Right cardiac atrium (tissue), 5 donors: ENCODE measurements at regions not wholly inside any gene's neighbourhood (a gene's known extent, or its start where the extent isn't known, plus 50 kb on each side); places are given as distances from the start of the nearest gene placed in this dataset.

Experiments
- ATAC-seq, 2 donors: fragments of 200-7000 bp; cut with Tn5 transposase; one replicate each; pipeline versions ENCODE4 v1.8.0 to v1.9.1; 2020; ENCODE audit warnings: moderate library complexity in 2 of 2, mild to moderate bottlenecking in 1 of 2
- DNase-seq, 3 donors: peaks; one replicate each; pipeline ENCODE4 v3.0.0-alpha.2; 2020
- H3K27ac ChIP-seq: one replicate; pipeline ENCODE4 v1.5.1; 2013; ENCODE audit warnings: mild to moderate bottlenecking, low read length, control low read depth, moderate library complexity
- H3K27me3 ChIP-seq: one replicate; pipeline ENCODE4 v1.6.1; 2013; ENCODE audit not compliant: control insufficient read depth, insufficient read depth
- H3K4me1 ChIP-seq: one replicate; pipeline ENCODE4 v1.6.1; 2013; ENCODE audit warnings: low read length; ENCODE audit not compliant: control insufficient read depth, insufficient read depth
- H3K4me3 ChIP-seq: one replicate; pipeline ENCODE4 v1.5.1; 2013; ENCODE audit warnings: low read length, control low read depth
- H3K9me3 ChIP-seq: one replicate; pipeline ENCODE4 v1.6.1; 2013; ENCODE audit warnings: low read length; ENCODE audit not compliant: control insufficient read depth
- WGBS: extraction: QIAGEN DNeasy Blood & Tissue Kit; methylation state at CpG from one replicate; pipeline ENCODE4 v1.1.7; 2013; 5-methylcytosine and 5-hydroxymethylcytosine counted together
- intact Hi-C, 4 donors: fragments of 100-400 bp; cut with DNase I; formaldehyde crosslinking; loops; one replicate each; pipeline versions ENCODE4 v1.11.0 to v1.14.0; 2022 to 2023
- donor health status: healthy with polysubstance abuse.
- donor health status: DM: no; HTN: yes; CAD: no.
- donor health status: DM: no; HTN: no; CAD: no.
- donor health status: DM: no; HTN: yes; CAD: no; lungs with severe emphysema.
- donor health status: DM: yes; HTN: yes; CAD: no.

DNA sequence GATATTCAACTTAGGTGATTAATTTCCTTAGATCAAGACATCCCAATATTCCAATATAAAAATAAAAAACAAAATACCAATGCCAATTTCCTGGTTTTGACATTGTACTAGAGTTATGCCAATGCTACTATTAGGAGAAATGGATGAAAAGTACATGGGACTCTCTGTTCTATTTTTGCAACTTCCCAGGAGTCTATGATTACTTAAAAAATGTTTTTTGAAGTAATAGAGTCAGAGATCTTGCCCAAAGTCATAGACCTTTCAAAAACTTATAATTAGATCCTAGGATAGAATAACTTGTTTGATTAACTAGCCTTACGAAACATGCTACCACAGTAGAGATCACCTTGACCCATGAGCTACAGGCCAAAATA is 73.6 kb upstream of the MAOA start:
- H3K27me3 ChIP-seq: no peaks in the 10 kb centered on the region
- ATAC-seq (no peak), DNase-seq (no peak)
- WGBS: 96% methylated on average over 1 of the region's 1 CpG
- no peak overlapping the region for H3K27ac ChIP-seq
- H3K9me3 ChIP-seq: no peaks in the 10 kb centered on the region
- intact Hi-C loops: no loop called here
- H3K4me3 ChIP-seq: no peak overlapping the region
- H3K4me1 ChIP-seq: peaks cover 1% of the 10 kb centered on the region

DNA sequence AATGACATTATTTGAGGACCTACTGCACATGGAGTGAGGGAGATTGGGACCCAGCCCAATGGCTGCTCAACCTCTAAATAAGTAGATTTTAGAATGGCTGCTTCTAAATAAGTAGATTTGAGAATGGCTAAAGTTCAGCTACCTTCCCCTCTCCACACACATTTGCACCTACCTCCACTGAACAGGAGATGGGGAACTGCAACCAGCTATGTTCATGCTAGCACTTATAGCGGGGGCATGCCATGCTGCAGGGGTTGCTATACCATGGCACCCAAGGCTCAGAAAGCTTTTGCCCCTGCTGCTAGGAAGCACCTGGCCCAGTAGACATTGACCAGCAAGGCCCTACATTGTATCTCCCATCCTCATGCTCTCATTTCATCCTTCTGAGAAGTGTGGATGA is 70.2 kb upstream of the MAOA start:
- WGBS: 90% methylated on average over 1 of the region's 1 CpG

DNA sequence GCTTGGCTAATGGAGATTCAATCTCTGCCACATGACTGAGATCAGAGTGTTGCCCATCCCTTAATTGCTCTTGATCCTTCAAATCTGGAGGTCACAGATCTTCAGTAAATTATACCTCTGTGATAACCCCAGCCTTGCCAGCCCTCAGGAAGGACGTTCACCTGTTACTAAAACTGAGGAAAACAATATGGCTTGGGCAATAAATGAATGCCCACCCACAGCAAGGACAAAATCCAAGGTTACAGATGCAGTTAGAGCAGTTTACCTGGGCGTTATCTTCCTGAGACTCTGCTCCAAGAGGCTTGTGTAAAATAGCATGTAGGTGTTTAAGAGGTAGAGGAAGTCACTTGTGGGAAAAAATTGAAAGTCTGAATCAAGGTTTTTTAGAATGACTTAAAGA is 69.3 kb upstream of the MAOA start:
- H3K27ac ChIP-seq: no peak overlapping the region
- ATAC-seq (no peak), DNase-seq (no peak)
- WGBS: 81% methylated on average over 2 of the region's 2 CpGs
- H3K27me3 ChIP-seq: no peaks in the 10 kb centered on the region
- no peak overlapping the region for H3K4me3 ChIP-seq
- no peaks in the 10 kb centered on the region for H3K9me3 ChIP-seq
- intact Hi-C loops: no loop called here
- H3K4me1 ChIP-seq: peaks cover 3% of the 10 kb centered on the region

More for the DNA sequence above, 70.2 kb upstream of the MAOA start:
- Histone ChIP-seq H3K4me3 (no peak overlapping the region), H3K27ac (no peak overlapping the region), H3K4me1 (peaks cover 3% of the 10 kb centered on the region), H3K27me3 (no peaks in the 10 kb centered on the region), H3K9me3 (no peaks in the 10 kb centered on the region)
- ATAC-seq: no peak
- no peak for DNase-seq
- intact Hi-C loops: no loop called here

DNA sequence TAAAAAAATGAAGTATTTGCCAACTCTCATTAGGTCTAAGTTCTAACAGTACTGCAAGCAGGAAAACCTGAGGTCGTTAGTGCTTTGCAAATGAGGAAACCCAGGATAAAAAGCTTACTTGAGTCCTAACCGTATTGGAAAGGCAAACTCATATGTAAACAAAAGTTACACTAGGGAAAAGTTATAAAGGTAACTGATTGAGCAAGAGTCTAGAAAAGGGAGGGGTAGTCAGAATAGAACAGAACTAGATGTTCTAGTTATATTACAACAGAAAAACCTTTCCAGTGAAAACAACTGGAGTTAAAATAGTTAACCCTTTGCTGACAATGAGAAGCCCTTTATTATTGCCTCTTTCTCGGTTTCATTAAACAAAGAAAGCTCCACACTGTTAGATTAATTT is 66.4 kb upstream of the MAOA start:
- intact Hi-C loops: no loop called here
- 15% methylated on average over 3 of the region's 3 CpGs for WGBS
- no peak overlapping the region for H3K27ac ChIP-seq
- H3K4me3 ChIP-seq: no peak overlapping the region
- H3K4me1 ChIP-seq: peaks cover 3% of the 10 kb centered on the region
- ATAC-seq (peak; percentile 88 to 92), DNase-seq (no peak)
- no peaks in the 10 kb centered on the region for H3K9me3 ChIP-seq
- H3K27me3 ChIP-seq: no peaks in the 10 kb centered on the region

DNA sequence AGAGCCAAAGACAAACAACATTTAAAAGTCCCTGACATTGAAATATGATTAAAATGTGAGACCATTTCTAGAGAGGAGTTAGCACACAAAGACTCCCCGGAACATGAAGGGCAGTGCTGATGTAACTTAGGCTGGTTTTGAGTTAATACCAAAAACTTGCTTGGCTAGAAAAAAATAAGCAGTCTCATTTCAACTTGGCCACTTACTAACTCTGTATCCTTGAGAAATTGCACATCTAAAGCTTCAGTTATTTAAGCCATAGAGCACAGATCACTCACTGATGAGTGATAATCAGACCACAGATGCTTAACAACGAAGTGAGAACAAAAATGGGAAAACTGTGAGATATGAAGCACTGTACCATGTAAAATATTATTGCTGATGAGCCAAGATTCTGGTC is 65.9 kb upstream of the MAOA start:
- ATAC-seq: peak; percentile 70 to 75
- Histone ChIP-seq H3K27me3 (no peaks in the 10 kb centered on the region), H3K9me3 (no peaks in the 10 kb centered on the region), H3K4me3 (no peak overlapping the region), H3K27ac (no peak overlapping the region), H3K4me1 (peaks cover 3% of the 10 kb centered on the region)
- intact Hi-C loops: no loop called here
- no peak for DNase-seq
- whole genome bisulfite sequencing: 31% methylated on average over 2 of the region's 2 CpGs

DNA sequence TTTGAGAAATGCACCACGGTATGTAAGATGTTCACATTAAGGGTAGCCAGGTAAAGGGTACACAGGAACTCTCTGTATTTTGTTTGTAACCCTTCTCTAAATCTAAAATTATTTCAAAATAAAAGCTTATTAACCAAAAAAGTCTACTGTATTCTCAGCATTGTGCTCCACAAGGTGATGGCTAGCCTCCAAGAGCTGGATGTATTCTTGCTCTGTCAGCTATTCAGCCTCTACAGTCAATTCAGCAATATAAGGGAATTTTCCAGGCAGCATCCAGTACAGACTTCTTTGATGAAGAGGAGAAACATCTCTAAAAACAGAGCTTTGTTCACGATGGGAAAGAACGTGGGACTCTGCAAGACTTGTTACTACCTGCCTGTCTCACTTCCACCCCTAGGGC is 63.5 kb upstream of the MAOA start:
- no peaks in the 10 kb centered on the region for H3K27me3 ChIP-seq
- H3K4me1 ChIP-seq: peaks cover 1% of the 10 kb centered on the region
- no peaks in the 10 kb centered on the region for H3K9me3 ChIP-seq
- 52% methylated on average over 3 of the region's 3 CpGs for WGBS
- H3K27ac ChIP-seq: no peak overlapping the region
- no peak overlapping the region for H3K4me3 ChIP-seq
- no peak for ATAC-seq
- no peak for DNase-seq
- intact Hi-C loops: no loop called here

DNA sequence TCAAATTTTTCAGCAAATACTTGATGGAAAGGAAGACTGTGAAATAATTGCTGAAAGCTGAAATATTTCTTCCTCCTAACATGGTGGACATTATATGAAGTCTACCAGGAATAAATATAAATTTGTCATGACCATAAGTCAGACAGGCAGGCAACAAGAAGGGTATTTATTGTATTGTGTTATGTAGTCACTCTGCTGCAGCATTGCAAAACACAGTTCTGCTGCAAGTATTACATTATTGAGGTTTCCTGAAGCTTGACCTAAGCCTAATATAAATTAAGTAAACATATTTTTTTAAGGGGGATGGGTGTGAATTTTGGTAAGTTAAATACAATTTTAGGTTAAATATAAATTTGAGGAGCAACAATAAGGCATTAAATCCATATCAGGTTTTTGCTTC is 60.2 kb upstream of the MAOA start:
- DNase-seq: no peak

DNA sequence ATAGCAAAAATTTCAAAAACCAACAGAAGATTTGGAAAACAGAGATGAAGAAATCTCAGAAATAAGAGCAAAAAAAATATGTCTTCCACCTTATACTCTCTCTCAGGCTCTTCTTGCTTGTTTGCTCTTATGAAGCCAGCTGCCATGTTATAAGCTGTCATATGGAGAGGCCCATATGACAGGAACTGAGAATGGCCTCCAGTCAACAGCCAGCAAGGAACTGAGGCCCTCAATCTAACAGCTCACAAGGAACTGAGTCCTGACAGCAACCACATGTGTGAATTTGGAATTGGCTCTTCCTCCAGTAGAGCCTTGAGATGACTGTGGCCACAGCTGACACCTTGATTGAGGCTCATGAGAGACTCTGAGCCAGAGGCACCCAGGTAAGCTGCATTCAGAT is 51.3 kb upstream of the MAOA start:
- Histone ChIP-seq H3K4me1 (no peaks in the 10 kb centered on the region), H3K27ac (no peak overlapping the region), H3K4me3 (no peak overlapping the region), H3K27me3 (no peaks in the 10 kb centered on the region), H3K9me3 (no peaks in the 10 kb centered on the region)
- DNase-seq (no peak), ATAC-seq (no peak)
- intact Hi-C loops: no loop called here

More for the DNA sequence above, 60.2 kb upstream of the MAOA start:
- H3K9me3 ChIP-seq: no peaks in the 10 kb centered on the region
- no peak for ATAC-seq
- H3K4me3 ChIP-seq: no peak overlapping the region
- no peaks in the 10 kb centered on the region for H3K4me1 ChIP-seq
- no peak overlapping the region for H3K27ac ChIP-seq
- no peaks in the 10 kb centered on the region for H3K27me3 ChIP-seq
- intact Hi-C loops: no loop called here

DNA sequence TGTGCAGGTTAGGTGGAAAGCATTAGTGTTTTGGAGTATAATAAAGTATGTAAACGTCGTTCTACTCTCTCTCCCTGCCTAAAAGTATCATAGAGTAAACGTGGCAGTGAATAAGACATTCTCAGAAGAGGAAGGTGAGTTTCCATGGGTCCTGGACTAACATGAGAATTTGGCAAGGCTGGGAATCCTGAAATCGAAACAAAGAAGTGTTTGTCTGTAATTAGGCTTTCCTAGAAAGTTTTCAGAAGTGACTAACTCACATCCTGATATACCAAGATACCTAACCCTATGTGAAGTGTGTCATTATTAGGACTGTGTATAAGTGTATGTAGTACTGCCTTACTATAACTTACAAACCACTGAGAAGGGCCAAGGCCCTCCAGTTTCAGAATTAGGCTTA is 50.7 kb upstream of the MAOA start:
- 86% methylated on average over 4 of the region's 4 CpGs for WGBS
- Histone ChIP-seq H3K4me3 (no peak overlapping the region), H3K27ac (no peak overlapping the region), H3K4me1 (no peaks in the 10 kb centered on the region), H3K9me3 (no peaks in the 10 kb centered on the region), H3K27me3 (no peaks in the 10 kb centered on the region)
- ATAC-seq (no peak), DNase-seq (no peak)
- intact Hi-C loops: no loop called here
